PC-9 (cell line): ENCODE measurements at regions not wholly inside any gene's neighbourhood (a gene's known extent, or its start where the extent isn't known, plus 50 kb on each side); places are given as distances from the start of the nearest gene placed in this dataset.

Source experiments
- BruUV-seq: library from RNA; stranded (reverse); fragments of 400-500 nt; replicated peaks from 2 replicates; lab custom pipeline; 2021; lab: Mats Ljungman, UMichigan
- CTCF ChIA-PET: fragments of 300-600 bp; sonication (Branson Sonifier 250); formaldehyde crosslinking; loops from one replicate; lab custom pipeline; 2022; ENCODE audit warnings: antibody characterized with exemption; lab: Charles Lee
- POLR2A ChIA-PET: fragments of 300-600 bp; sonication (Branson Sonifier 250); formaldehyde crosslinking; loops from one replicate; lab custom pipeline; 2022; ENCODE audit warnings: antibody characterized with exemption; ENCODE audit not compliant: unreplicated experiment; lab: Charles Lee
- DNase-seq, 2 experiments: peaks; one replicate each; pipeline versions ENCODE4 v3.0.0 to v3.0.0-alpha.2; 2015 to 2022; ENCODE audit warnings: mixed read lengths in 1 of 2
- H2AFZ ChIP-seq: fragments of 200-600 bp; sonication (generic); 2 replicates; pipeline ENCODE4 v1.8.1; 2017; ENCODE audit warnings: antibody characterized with exemption
- H3F3A ChIP-seq: fragments of 200-600 bp; sonication (generic); 2 replicates; pipeline ENCODE4 v1.8.1; 2017; ENCODE audit warnings: antibody characterized with exemption, mild to moderate bottlenecking, low read depth; ENCODE audit not compliant: insufficient read depth
- H3K27ac ChIP-seq: fragments of 200-600 bp; sonication (generic); 2 replicates; pipeline ENCODE4 v1.6.1; 2016; ENCODE audit warnings: mixed run types
- H3K27me3 ChIP-seq: fragments of 200-600 bp; sonication (generic); 2 replicates; pipeline ENCODE4 v1.6.1; 2016; ENCODE audit warnings: low read depth, mixed run types; ENCODE audit not compliant: insufficient read depth
- H3K36me3 ChIP-seq: fragments of 200-600 bp; sonication (generic); 2 replicates; pipeline ENCODE4 v1.6.1; 2016; ENCODE audit warnings: low read depth, mixed run types
- H3K4me1 ChIP-seq: fragments of 200-600 bp; sonication (generic); replicated peaks from 2 replicates; pipeline ENCODE4 v1.6.1; 2016; ENCODE audit warnings: mixed run types; ENCODE audit not compliant: insufficient read depth
- H3K4me2 ChIP-seq: fragments of 200-600 bp; sonication (generic); 2 replicates; pipeline ENCODE4 v1.6.1; 2017; ENCODE audit warnings: mixed run types
- H3K4me3 ChIP-seq: fragments of 200-600 bp; sonication (generic); 2 replicates; pipeline ENCODE4 v1.6.1; 2016; ENCODE audit warnings: mixed run types
- H3K79me2 ChIP-seq: fragments of 200-600 bp; sonication (generic); 2 replicates; pipeline ENCODE4 v1.6.1; 2017; ENCODE audit warnings: low read depth, mixed run types
- H3K9me2 ChIP-seq: fragments of 200-600 bp; sonication (generic); 2 replicates; pipeline ENCODE4 v1.8.1; 2017; ENCODE audit warnings: mild to moderate bottlenecking; ENCODE audit not compliant: insufficient read depth
- H3K9me3 ChIP-seq: fragments of 200-600 bp; sonication (generic); 2 replicates; pipeline ENCODE4 v1.8.1; 2016; ENCODE audit warnings: low read depth; ENCODE audit not compliant: insufficient read depth
- H4K20me1 ChIP-seq: fragments of 200-600 bp; sonication (generic); 2 replicates; pipeline ENCODE4 v1.8.1; 2017; ENCODE audit not compliant: insufficient read depth
- CTCF ChIP-seq: fragments of 200-600 bp; sonication (generic); conservative IDR thresholded peaks from 2 replicates; pipeline ENCODE4 v1.6.1; 2017; ENCODE audit warnings: mixed run types, antibody characterized with exemption, mild to moderate bottlenecking, moderate library complexity
- EZH2 ChIP-seq: fragments of 200-600 bp; sonication (generic); IDR thresholded peaks from 2 replicates; pipeline ENCODE4 v1.8.0; 2017; ENCODE audit warnings: antibody characterized with exemption, low read depth
- intact Hi-C: fragments of 100-400 bp; cut with micrococcal nuclease; formaldehyde crosslinking; loops from one replicate; pipeline ENCODE4 v1.10.0; 2022; ENCODE audit not compliant: unreplicated experiment

- Histone ChIP-seq H2AFZ (no peak overlapping the region), H3K79me2 (no peaks in the 10 kb centered on the region), H3K27me3 (no peaks in the 10 kb centered on the region), H4K20me1 (no peaks in the 10 kb centered on the region), H3K36me3 (no peaks in the 10 kb centered on the region), H3K4me1 (no peaks in the 10 kb centered on the region; the same call in 1 of the 2 replicates), H3K9me2 (no peaks in the 10 kb centered on the region), H3F3A (no peaks in the 10 kb centered on the region), H3K27ac (no peak overlapping the region), H3K9me3 (no peaks in the 10 kb centered on the region), H3K4me3 (no peak overlapping the region), H3K4me2 (peak overlapping the region; percentile 6; the same call in 1 of the 2 replicates)
- CTCF ChIA-PET: no interaction called here
- intact Hi-C loops: no loop called here
- TF ChIP-seq CTCF (no peak), EZH2 (no peak)
- POLR2A ChIA-PET: no interaction called here
- peak in 1 of 2 experiments; percentile 58 for DNase-seq
- BruUV-seq: no TSS peak
These were observed 171.6 kb upstream of the FOXP2 start for GRCh38 chr7:114242992-114243507.

GRCh38 chr7:114229246-114229645 lies 185.4 kb upstream of the FOXP2 start:
- no peaks in the 10 kb centered on the region for H3K9me3 ChIP-seq
- no peaks in the 10 kb centered on the region for H3F3A ChIP-seq
- TF ChIP-seq CTCF (no peak), EZH2 (no peak)
- CTCF ChIA-PET: no interaction called here
- H2AFZ ChIP-seq: no peak overlapping the region
- no peaks in the 10 kb centered on the region for H3K36me3 ChIP-seq
- no peak overlapping the region for H3K4me3 ChIP-seq
- H3K4me1 ChIP-seq: no peaks in the 10 kb centered on the region
- H4K20me1 ChIP-seq: no peaks in the 10 kb centered on the region
- no peaks in the 10 kb centered on the region; the same call in 1 of the 2 replicates for H3K9me2 ChIP-seq
- H3K27ac ChIP-seq: no peak overlapping the region
- H3K27me3 ChIP-seq: no peaks in the 10 kb centered on the region
- no peak for DNase-seq
- H3K79me2 ChIP-seq: no peaks in the 10 kb centered on the region
- intact Hi-C loops: loop anchor here (10.0 kb wide), 1 partner anchor 654 kb away; no protein-coding TSS in a partner anchor
- POLR2A ChIA-PET: no interaction called here
- no peak overlapping the region for H3K4me2 ChIP-seq
- no TSS peak for BruUV-seq

- Histone ChIP-seq H3K27me3 (no peaks in the 10 kb centered on the region), H4K20me1 (no peaks in the 10 kb centered on the region), H2AFZ (no peak overlapping the region), H3K9me2 (no peaks in the 10 kb centered on the region; the same call in 1 of the 2 replicates), H3K36me3 (no peaks in the 10 kb centered on the region), H3K9me3 (no peaks in the 10 kb centered on the region), H3K4me3 (no peak overlapping the region), H3K4me2 (no peak overlapping the region), H3K79me2 (no peaks in the 10 kb centered on the region), H3F3A (no peaks in the 10 kb centered on the region), H3K4me1 (no peaks in the 10 kb centered on the region), H3K27ac (no peak overlapping the region)
- ChIA-PET CTCF (no interaction called here), POLR2A (no interaction called here)
- no TSS peak for BruUV-seq
- DNase-seq: no peak
- TF ChIP-seq EZH2 (no peak), CTCF (no peak)
- intact Hi-C loops: loop anchor here (10.0 kb wide), 1 partner anchor 651 kb away; no protein-coding TSS in a partner anchor
These were observed 188.8 kb upstream of the FOXP2 start for GRCh38 chr7:114225784-114226183.
